Activated naive CD8-positive, alpha-beta T cell treated with anti-CD3 and anti-CD28 coated beads, Interleukin-2, amount 50 U/mL, for 24 hours (primary cell): ENCODE measurements at regions not wholly inside any gene's neighbourhood (a gene's known extent, or its start where the extent isn't known, plus 50 kb on each side); places are given as distances from the start of the nearest gene placed in this dataset.
A peak's percentile ranks its signal among the peaks of the same experiment; 100 is the strongest.

ENCODE experiments used
- ATAC-seq: fragments of 150-1000 bp; cut with Tn5 transposase; one replicate; pipeline ENCODE4 v1.10.0; 2021
- DNase-seq: peaks from one replicate; pipeline ENCODE4 v3.0.0; 2021
- H3K27ac Mint-ChIP-seq: one replicate; pipeline ENCODE4 v1.8.0; 2021; ENCODE audit warnings: mild to moderate bottlenecking, mixed read lengths
- H3K27me3 Mint-ChIP-seq: one replicate; pipeline ENCODE4 v1.8.0; 2021; ENCODE audit warnings: mixed read lengths
- H3K36me3 Mint-ChIP-seq: one replicate; pipeline ENCODE4 v1.8.0; 2021; ENCODE audit warnings: low read depth, mixed read lengths
- H3K4me1 Mint-ChIP-seq: one replicate; pipeline ENCODE4 v1.8.0; 2021; ENCODE audit warnings: mixed read lengths
- H3K4me3 Mint-ChIP-seq: one replicate; pipeline ENCODE4 v1.8.0; 2021; ENCODE audit warnings: mild to moderate bottlenecking, moderate library complexity, mixed read lengths
- H3K9me3 Mint-ChIP-seq: one replicate; pipeline ENCODE4 v1.8.0; 2021; ENCODE audit warnings: mixed read lengths

DNA sequence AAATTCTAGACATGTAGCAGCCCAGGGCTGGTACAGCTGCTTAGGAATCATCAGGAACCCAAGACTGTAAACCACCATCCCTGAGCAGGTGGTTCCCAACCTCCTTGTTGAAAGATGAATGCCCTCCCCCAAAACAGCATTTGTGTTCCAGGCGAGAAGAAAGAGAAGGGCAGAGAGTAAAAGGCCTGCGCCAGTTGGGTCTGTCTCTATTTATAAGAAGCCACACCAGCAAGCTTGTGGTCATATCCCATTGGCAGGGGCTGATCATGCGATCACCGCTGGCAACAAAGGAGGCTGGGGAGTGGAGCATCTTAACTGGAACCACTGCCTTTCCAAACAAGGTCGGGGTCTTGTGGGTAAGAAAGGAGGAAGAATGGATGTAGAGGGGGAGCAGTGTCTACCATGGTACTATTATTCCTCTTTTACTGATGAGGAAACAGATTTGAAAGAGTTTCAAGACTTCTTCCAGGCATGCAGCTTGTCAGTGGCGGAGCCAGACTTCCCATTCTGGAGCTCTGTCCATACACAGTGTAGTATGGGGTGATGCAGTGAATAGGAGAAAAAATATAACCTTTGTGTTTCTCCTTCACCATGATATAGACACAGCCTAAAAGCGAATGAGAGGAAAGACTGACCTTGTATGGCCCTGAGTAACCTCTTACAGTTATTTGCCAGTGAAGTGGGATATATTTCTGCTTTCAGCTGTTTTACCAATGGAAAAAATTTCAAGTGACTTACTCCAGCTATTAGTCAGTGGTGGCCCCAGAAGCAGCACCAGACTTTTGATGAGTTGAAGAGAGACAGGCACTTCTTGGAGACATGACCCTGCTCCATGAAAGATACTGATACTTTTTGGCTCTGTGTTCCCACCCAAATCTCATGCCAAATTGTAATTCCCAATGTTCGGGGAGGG lies 222.6 kb downstream of the ABHD5 start:
- ATAC-seq (peak; percentile 68), DNase-seq (no peak)
- no peak overlapping the region for H3K27ac Mint-ChIP-seq
- H3K36me3 Mint-ChIP-seq: no peaks in the 10 kb centered on the region
- no peaks in the 10 kb centered on the region for H3K9me3 Mint-ChIP-seq
- H3K4me1 Mint-ChIP-seq: peaks cover 5% of the 10 kb centered on the region
- no peaks in the 10 kb centered on the region for H3K27me3 Mint-ChIP-seq
- no peak overlapping the region for H3K4me3 Mint-ChIP-seq

DNA sequence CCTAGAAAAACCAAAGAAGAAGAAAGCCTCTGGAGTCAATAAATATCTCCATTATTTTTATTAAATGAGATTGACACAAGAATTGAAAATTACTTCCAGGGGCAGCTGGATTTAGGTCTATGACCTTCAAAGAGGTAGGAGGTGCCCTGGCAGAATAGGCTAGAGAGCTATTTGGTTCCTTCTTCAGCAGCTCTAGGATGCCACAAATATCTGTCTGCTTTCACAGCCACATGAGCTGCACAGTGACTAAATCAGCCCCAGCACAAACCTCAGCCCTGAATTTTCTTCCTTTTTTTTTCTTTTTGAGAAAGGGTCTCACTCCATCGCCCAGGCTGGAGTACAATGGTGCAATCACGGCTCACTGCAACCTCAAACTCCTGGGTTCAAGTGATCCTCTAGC lies 223.5 kb downstream of the ABHD5 start:
- Mint-ChIP-seq H3K4me3 (no peak overlapping the region), H3K4me1 (peaks cover 7% of the 10 kb centered on the region), H3K27me3 (peaks cover 2% of the 10 kb centered on the region), H3K36me3 (no peaks in the 10 kb centered on the region), H3K9me3 (no peaks in the 10 kb centered on the region), H3K27ac (no peak overlapping the region)
- no peak for DNase-seq
- no peak for ATAC-seq

DNA sequence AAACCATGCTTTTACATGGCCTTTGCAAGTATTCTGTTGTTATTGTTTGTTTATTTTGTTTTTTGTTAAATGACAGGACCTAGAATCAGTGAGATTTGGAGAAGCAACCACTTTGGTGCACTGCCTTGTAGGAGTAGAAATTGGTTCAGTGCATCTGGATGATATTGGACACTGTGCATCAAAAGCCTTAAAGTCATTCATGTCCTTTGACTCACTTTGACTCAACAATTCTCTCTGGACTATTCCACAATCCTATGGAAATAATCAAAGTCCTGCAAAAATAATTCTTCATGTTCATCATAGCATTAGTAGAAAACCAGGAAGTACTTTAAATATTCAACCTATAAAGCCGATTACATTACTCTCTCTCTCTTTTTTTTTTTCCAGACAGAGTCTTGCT lies 224.8 kb downstream of the ABHD5 start:
- ATAC-seq (no peak), DNase-seq (no peak)
- Mint-ChIP-seq H3K36me3 (no peaks in the 10 kb centered on the region), H3K27ac (no peak overlapping the region), H3K9me3 (no peaks in the 10 kb centered on the region), H3K4me3 (no peak overlapping the region), H3K27me3 (peaks cover 10% of the 10 kb centered on the region), H3K4me1 (peaks cover 7% of the 10 kb centered on the region)

DNA sequence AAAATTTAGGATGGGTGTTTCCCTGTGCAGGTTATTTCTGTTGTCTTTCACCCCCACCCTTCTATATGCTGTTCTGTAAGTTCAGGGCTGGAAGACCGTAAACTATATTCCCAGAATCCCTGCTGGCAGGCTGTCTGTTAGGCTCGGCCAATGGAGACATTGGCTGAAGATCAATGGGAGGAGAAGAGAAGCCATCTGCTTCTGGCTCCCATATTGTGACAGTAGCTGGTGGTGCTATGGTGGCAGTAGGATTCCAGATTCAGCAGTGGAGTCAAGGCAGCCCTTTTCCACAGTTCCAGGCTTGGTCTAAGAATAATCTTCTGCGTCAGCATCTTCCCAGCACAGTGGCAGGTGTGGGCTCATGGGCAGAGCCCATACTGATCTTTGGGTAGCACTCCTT lies 226.6 kb downstream of the ABHD5 start:
- Mint-ChIP-seq H3K27me3 (peaks cover 21% of the 10 kb centered on the region), H3K36me3 (no peaks in the 10 kb centered on the region), H3K27ac (no peak overlapping the region), H3K9me3 (no peaks in the 10 kb centered on the region), H3K4me3 (no peak overlapping the region), H3K4me1 (peaks cover 7% of the 10 kb centered on the region)
- DNase-seq: no peak
- no peak for ATAC-seq

DNA sequence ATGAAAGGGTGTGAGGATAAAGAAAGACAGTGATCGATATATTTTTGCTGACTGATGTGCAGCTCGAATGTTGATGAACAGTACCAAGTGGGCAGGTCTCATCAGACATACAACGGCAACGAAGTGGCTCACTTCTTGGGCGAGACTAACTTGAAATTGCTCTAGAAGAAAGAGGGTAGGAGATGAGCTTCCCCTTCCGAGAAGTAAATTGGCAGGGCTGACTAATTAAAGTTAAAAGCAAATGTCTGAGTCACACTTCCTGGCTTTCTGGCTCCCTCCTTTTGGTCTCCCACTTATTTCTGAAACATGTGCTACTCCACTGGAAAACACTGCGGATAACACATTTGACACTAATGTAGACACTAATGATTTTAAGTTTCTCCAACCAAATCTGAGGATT lies 228.3 kb downstream of the ABHD5 start:
- ATAC-seq: no peak
- H3K27ac Mint-ChIP-seq: no peak overlapping the region
- no peaks in the 10 kb centered on the region for H3K36me3 Mint-ChIP-seq
- DNase-seq: no peak
- H3K27me3 Mint-ChIP-seq: peaks cover 35% of the 10 kb centered on the region
- H3K9me3 Mint-ChIP-seq: no peaks in the 10 kb centered on the region
- H3K4me1 Mint-ChIP-seq: peaks cover 2% of the 10 kb centered on the region
- H3K4me3 Mint-ChIP-seq: no peak overlapping the region

DNA sequence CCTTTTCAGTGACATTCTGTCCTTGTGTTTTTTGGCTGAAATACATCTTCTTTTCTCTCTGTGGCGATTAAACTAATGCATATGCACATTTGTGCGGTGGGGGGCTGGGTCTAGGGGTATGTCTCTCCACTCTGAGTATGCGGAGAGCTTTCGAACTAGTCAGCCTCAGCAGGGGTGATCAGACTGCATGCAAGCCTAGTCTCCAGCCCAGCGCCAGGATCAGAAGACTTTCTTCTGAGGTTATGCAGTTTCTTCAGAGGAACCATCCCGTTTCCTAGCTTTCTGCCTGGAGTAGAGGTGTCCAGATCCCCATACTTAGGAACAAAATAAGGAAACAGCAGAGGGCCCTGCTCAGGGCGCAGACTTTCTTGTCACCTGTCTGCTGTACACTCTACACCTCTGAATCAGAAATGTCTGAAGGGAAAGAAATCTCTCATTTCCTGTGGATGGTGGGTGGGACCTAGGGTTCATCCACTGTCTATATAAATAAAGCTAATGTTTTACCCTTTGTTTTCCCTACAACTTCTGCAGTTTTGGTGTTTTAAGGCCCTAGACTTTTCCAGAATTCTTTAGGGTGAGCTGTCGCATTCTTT lies 230.4 kb downstream of the ABHD5 start:
- peaks cover 2% of the 10 kb centered on the region for H3K4me1 Mint-ChIP-seq
- H3K27me3 Mint-ChIP-seq: peaks cover 42% of the 10 kb centered on the region
- no peak for ATAC-seq
- no peak overlapping the region for H3K4me3 Mint-ChIP-seq
- H3K27ac Mint-ChIP-seq: no peak overlapping the region
- no peaks in the 10 kb centered on the region for H3K36me3 Mint-ChIP-seq
- no peak for DNase-seq
- no peaks in the 10 kb centered on the region for H3K9me3 Mint-ChIP-seq

DNA sequence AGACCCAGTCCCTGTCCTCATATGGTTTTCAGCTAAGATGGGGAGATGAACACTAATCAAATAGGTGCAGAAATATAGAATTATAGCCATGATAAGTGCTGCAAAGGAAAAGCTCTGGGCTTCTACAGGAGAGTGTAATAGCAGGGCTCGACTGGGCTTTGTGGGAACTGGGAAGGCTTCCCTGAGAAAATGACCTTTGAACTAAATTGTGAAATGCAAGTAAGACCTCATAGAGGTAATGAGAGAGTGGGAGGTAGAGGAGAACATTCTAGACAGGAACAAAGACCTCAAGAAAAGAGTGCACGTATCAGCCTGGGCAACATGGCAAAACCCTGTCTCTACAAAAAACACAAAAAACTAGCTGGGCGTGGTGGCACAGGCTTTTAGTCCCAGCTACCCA lies 231.6 kb downstream of the ABHD5 start:
- H3K27me3 Mint-ChIP-seq: peaks cover 45% of the 10 kb centered on the region
- H3K36me3 Mint-ChIP-seq: no peaks in the 10 kb centered on the region
- H3K4me3 Mint-ChIP-seq: no peak overlapping the region
- no peaks in the 10 kb centered on the region for H3K9me3 Mint-ChIP-seq
- H3K4me1 Mint-ChIP-seq: peaks cover 2% of the 10 kb centered on the region
- ATAC-seq (no peak), DNase-seq (no peak)
- no peak overlapping the region for H3K27ac Mint-ChIP-seq

DNA sequence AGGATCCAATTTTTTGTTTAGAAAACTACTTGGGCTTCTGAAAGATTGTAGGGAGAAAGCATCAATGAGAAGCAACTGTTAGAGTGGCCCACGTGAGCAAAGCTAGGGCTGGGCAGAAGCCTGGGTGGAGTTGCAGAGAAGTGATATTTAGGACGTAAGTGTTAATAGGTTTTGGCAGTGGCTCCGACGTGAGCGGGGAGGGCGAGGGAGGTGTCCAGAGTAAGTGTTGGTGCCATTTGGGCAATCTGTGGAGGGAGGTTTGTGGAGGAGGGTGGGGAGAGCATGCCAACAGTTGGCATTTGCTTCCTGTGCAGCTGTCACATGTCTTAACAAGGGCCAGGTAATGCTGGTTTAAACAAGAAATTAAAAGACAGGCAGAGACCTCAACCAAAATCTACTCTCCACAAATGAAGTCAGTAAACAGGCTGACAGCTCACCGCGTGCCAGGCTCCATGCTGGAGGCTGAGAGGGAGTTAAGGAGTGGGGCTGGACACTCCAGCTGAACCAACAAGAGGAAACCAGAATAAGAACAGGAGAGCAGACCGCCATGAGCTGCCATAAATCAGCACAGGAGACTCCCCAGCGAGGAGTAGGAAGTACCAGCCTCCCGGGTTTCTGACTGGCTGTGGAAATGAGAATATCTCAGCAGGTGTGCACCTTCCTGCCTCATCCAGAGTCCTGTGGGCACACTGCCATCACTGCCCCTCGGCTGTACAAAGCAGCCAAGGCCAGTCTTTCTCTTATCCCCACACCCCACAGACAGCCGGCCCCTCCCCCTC lies 232.6 kb downstream of the ABHD5 start:
- Mint-ChIP-seq H3K4me3 (no peak overlapping the region), H3K27me3 (peaks cover 49% of the 10 kb centered on the region), H3K27ac (no peak overlapping the region), H3K9me3 (no peaks in the 10 kb centered on the region), H3K36me3 (no peaks in the 10 kb centered on the region), H3K4me1 (peaks cover 2% of the 10 kb centered on the region)
- DNase-seq (no peak), ATAC-seq (no peak)

DNA sequence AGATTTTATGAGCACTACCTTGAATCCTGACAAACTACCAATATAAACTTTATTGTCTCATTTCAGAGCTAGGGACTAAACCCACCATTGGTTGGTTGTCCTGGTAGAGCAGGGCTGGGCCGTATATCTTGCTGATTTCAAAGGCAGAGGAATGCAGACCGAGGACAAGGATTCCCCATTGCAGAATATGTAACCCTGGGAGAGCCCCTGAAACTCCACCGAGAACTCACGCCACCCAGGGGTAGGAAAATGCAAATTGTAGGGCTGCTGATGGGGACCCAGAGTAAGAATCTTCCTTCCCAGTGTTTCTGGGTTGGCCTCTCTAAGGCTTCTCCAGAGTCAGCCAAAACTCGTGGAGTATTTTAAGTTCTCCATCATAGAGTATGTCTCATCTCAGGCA lies 235.3 kb downstream of the ABHD5 start:
- no peak for ATAC-seq
- Mint-ChIP-seq H3K27me3 (peaks cover 42% of the 10 kb centered on the region), H3K27ac (no peak overlapping the region), H3K36me3 (no peaks in the 10 kb centered on the region), H3K4me3 (no peak overlapping the region), H3K4me1 (no peaks in the 10 kb centered on the region), H3K9me3 (no peaks in the 10 kb centered on the region)
- DNase-seq: no peak

DNA sequence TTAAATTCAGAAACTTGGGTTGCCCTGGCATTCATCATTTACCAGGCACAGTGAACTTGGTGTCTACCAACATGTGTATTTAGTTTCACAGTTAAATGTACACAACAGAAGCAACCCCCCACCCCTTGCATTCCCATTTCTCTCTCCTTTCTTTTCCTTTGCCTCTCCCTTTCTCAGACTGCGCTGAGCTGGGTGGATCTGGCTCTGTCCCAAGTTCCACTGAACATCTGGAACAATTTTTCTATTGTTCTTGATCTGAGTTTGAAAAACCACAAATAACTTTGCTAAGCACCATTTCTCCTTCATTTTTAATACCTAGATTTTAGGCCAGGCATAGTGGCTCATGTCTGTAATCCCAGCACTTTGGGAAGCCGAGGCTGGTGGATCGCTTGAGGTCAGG lies 242.2 kb downstream of the ABHD5 start:
- Mint-ChIP-seq H3K36me3 (no peaks in the 10 kb centered on the region), H3K4me1 (no peaks in the 10 kb centered on the region), H3K4me3 (no peak overlapping the region), H3K27ac (no peak overlapping the region), H3K9me3 (peaks cover 9% of the 10 kb centered on the region), H3K27me3 (peaks cover 24% of the 10 kb centered on the region)
- DNase-seq: no peak
- ATAC-seq: no peak

DNA sequence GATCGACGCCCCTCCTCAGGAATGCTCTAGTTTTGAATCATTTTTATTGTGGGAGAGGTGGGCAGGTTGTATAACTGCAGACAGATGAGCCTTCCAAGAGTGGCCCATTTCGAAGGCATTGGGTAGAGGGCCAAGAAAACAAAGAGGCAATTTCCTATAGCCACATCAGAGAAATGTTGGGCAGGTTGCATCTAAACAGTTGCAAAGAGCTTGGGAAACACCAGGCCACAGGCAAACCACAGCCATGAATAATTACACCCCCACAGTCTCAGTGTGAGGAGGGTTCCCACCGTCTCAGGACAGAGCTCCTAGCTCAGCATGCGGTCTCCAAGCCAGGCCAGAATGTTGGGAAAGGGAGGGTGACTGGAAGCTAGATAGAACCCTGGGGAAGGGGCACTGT lies 257.3 kb downstream of the ABHD5 start:
- no peak for DNase-seq
- Mint-ChIP-seq H3K27ac (no peak overlapping the region), H3K9me3 (peaks cover 5% of the 10 kb centered on the region), H3K27me3 (peaks cover 26% of the 10 kb centered on the region), H3K36me3 (no peaks in the 10 kb centered on the region), H3K4me1 (peaks cover 8% of the 10 kb centered on the region), H3K4me3 (no peak overlapping the region)
- peak; percentile 36 for ATAC-seq

DNA sequence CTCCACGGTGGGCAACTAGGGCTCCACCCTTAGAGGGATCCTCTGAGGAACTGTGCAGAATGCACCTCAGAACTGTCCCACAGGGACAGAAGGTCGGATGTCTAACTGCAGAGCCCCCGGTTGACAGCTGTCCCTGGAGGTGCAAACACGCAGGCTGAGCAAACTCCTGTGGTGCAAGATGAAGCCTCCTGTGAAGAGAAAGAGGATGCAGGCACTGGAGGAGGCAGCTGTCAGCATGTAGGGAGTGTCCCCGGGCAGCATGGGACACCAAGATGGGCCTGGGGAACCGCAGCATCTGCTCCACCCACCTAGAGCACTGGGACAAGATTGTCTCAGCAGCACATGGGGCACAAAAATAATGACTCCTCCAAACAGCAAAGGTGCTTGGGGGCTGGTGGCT lies 258.9 kb downstream of the ABHD5 start:
- Mint-ChIP-seq H3K27me3 (peaks cover 22% of the 10 kb centered on the region), H3K27ac (no peak overlapping the region), H3K4me1 (peaks cover 8% of the 10 kb centered on the region), H3K36me3 (no peaks in the 10 kb centered on the region), H3K4me3 (no peak overlapping the region), H3K9me3 (peaks cover 2% of the 10 kb centered on the region)
- DNase-seq (no peak), ATAC-seq (no peak)

DNA sequence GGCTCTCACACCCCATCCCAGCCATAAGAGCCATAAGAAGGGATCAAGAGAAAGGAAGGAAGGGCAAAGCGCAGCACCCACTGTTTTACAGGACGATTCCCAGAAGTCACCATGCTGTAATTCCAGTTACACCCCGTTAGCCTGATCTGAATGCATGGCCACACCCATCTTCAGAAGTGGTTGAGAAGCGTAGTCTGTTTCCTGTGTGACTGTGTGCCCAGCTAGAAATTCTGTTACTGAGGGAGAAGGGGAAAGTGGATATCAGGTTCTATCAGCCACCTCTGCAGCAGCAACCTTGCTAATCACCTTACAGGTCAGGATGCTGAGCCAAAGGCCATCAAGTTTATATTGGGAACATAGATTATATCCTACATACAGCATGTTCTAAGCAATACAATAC lies 260.0 kb downstream of the ABHD5 start:
- peaks cover 24% of the 10 kb centered on the region for H3K27me3 Mint-ChIP-seq

DNA sequence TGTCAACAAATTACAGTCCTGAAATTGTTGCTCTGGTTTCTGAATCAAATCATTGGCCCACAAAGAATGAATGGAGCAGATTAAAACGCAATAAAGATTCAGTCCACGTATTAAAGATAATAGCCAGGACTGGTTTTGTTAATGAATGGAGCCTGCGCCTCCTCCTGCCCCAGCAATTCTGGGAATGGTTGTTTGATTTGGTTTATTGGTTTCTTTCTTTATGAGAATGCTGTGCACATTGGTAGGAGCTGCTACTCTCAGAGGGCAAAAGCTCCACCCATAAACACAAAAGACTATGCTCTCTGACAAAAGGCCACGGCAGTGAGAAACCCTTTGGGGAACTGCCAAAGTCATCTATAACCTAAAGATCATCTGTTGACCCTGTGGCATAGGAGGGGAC lies 261.1 kb downstream of the ABHD5 start:
- no peaks in the 10 kb centered on the region for H3K9me3 Mint-ChIP-seq
- ATAC-seq: no peak
- peaks cover 8% of the 10 kb centered on the region for H3K4me1 Mint-ChIP-seq
- H3K27ac Mint-ChIP-seq: no peak overlapping the region
- no peak overlapping the region for H3K4me3 Mint-ChIP-seq
- no peak for DNase-seq
- peaks cover 23% of the 10 kb centered on the region for H3K27me3 Mint-ChIP-seq
- no peaks in the 10 kb centered on the region for H3K36me3 Mint-ChIP-seq

More for the DNA sequence above, 260.0 kb downstream of the ABHD5 start:
- Mint-ChIP-seq H3K27ac (no peak overlapping the region), H3K36me3 (no peaks in the 10 kb centered on the region), H3K4me1 (peaks cover 8% of the 10 kb centered on the region), H3K4me3 (no peak overlapping the region), H3K9me3 (no peaks in the 10 kb centered on the region)
- ATAC-seq: peak; percentile 34
- DNase-seq: no peak

DNA sequence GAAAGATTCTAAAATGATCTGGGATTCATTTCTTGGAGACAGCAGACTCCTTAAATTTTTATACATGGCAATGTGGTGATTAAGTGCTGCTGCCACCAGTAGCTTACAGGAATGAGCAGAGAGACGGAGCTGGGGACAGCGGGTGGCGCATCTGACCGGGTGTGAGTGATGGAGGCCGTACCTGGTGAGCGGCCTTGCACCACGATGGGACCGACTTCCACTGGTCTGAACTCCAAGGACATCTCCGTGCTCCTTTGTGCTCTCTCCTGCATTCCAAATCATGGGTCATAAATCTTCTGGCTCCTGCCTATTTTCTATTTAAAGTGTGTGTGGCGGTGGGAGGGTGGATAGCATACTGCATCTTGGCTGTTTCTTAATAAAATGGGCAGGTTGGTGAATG lies 262.6 kb downstream of the ABHD5 start:
- DNase-seq: no peak
- ATAC-seq: no peak
- H3K36me3 Mint-ChIP-seq: no peaks in the 10 kb centered on the region

More for the DNA sequence above, 262.6 kb downstream of the ABHD5 start:
- Mint-ChIP-seq H3K27ac (no peak overlapping the region), H3K27me3 (peaks cover 20% of the 10 kb centered on the region), H3K4me1 (peaks cover 3% of the 10 kb centered on the region), H3K4me3 (no peak overlapping the region), H3K9me3 (no peaks in the 10 kb centered on the region)
